K562 (cell line): ENCODE measurements at regions not wholly inside any gene's neighbourhood (a gene's known extent, or its start where the extent isn't known, plus 50 kb on each side); places are given as distances from the start of the nearest gene placed in this dataset.

ENCODE experiments used
- ATAC-seq: fragments of 200-7000 bp; cut with Tn5 transposase; 3 replicates; pipeline ENCODE4 v1.9.1; 2020; ENCODE audit warnings: moderate library complexity
- BruUV-seq: library from RNA; stranded (reverse); fragments of 400-500 nt; replicated peaks from 2 replicates; lab custom pipeline; 2021; lab: Mats Ljungman, UMichigan
- CTCF ChIA-PET: fragments of 300-600 bp; formaldehyde crosslinking; extraction: SDS; loops from one replicate; lab custom pipeline; 2021; ENCODE audit warnings: low intra/inter-chr PET ratio; lab: Yijun Ruan, JAX
- POLR2A ChIA-PET: fragments of 300-600, 350-650 bp; sonication (Branson Sonifier 250); formaldehyde crosslinking; extraction: SDS; loops from one replicate; lab custom pipeline; 2021; ENCODE audit warnings: antibody characterized with exemption, inconsistent platforms; lab: Yijun Ruan, JAX
- DNase-seq, 4 experiments: peaks; one replicate each; pipeline versions ENCODE4 v3.0.0 to v3.0.0-alpha.2; 2011 to 2018; ENCODE audit warnings: low spot score in 3 of 4, mixed read lengths in 3 of 4; ENCODE audit errors: extremely low read depth in 1 of 4
- FAIRE-seq: peaks from 2 replicates; lab custom pipeline; 2011; peaks lifted over from hg19 to GRCh38; lab: Jason Lieb, UNC
- H2AFZ ChIP-seq: 2 replicates; pipeline ENCODE4 v1.6.0; 2011; ENCODE audit warnings: low read depth, low read length, control low read depth, inconsistent platforms
- H3K27ac ChIP-seq: fragments of 200-600 bp; 3 replicates; pipeline ENCODE4 v1.8.0; 2011; ENCODE audit warnings: low read depth, mild to moderate bottlenecking, control low read depth, inconsistent platforms, low read length, moderate library complexity, mixed read lengths; ENCODE audit errors: extremely low read depth
- H3K27me3 ChIP-seq, 2 experiments: fragments of 300-600 bp in 1 of 2; 2 replicates in 1 of 2; 3 replicates in 1 of 2; pipeline versions ENCODE4 v1.6.0 to v1.8.0; 2011; ENCODE audit warnings: inconsistent platforms in 2 of 2, low read length in 2 of 2, mild to moderate bottlenecking in 1 of 2, mixed read lengths in 1 of 2, moderate library complexity in 1 of 2; ENCODE audit not compliant: control insufficient read depth in 2 of 2, insufficient read depth in 2 of 2
- H3K36me3 ChIP-seq: fragments of 300-600 bp; 3 replicates; pipeline ENCODE4 v1.8.0; 2011; ENCODE audit warnings: mild to moderate bottlenecking, low read length, inconsistent platforms; ENCODE audit not compliant: control insufficient read depth, insufficient read depth
- H3K4me1 ChIP-seq, 2 experiments: fragments of 200-600 bp in 1 of 2; replicated peaks in 1 of 2; 2 replicates in 1 of 2; 3 replicates in 1 of 2; pipeline versions ENCODE4 v1.5.1 to v1.8.0; 2011; ENCODE audit warnings: inconsistent platforms in 2 of 2, low read length in 2 of 2, mild to moderate bottlenecking in 1 of 2, mixed read lengths in 1 of 2, moderate library complexity in 1 of 2; ENCODE audit not compliant: control insufficient read depth in 2 of 2, insufficient read depth in 2 of 2
- H3K4me2 ChIP-seq: 2 replicates; pipeline ENCODE4 v1.6.1; 2011; ENCODE audit warnings: low read length, control low read depth, inconsistent platforms, mixed read lengths; ENCODE audit not compliant: insufficient read depth
- H3K4me3 ChIP-seq: fragments of 200-600 bp; sonication (generic), shearing (Covaris generic); 2 replicates; pipeline ENCODE4 v1.5.1; 2016; ENCODE audit warnings: control low read depth, inconsistent platforms
- H3K79me2 ChIP-seq: fragments of 200-600 bp; 3 replicates; pipeline ENCODE4 v1.8.0; 2011; ENCODE audit warnings: low read length, inconsistent platforms; ENCODE audit not compliant: control insufficient read depth, insufficient read depth
- H3K9ac ChIP-seq, 2 experiments: 2 replicates each; pipeline versions ENCODE4 v1.6.0 to v1.6.1; 2011; ENCODE audit warnings: low read depth in 2 of 2, low read length in 2 of 2, control low read depth in 1 of 2, inconsistent platforms in 1 of 2, mild to moderate bottlenecking in 1 of 2, mixed read lengths in 1 of 2; ENCODE audit not compliant: insufficient read depth in 1 of 2
- H3K9me1 ChIP-seq: one replicate; pipeline ENCODE4 v1.6.0; 2011; ENCODE audit warnings: inconsistent platforms, mild to moderate bottlenecking, low read length, moderate library complexity; ENCODE audit not compliant: control insufficient read depth, insufficient read depth
- H3K9me3 ChIP-seq: replicated peaks from 2 replicates; pipeline ENCODE4 v1.5.1; 2011; ENCODE audit warnings: low read depth, low read length, inconsistent platforms; ENCODE audit not compliant: control insufficient read depth, insufficient read depth
- H4K20me1 ChIP-seq: replicated peaks from 2 replicates; pipeline ENCODE4 v1.6.1; 2011; ENCODE audit warnings: low read length, inconsistent platforms, mixed read lengths; ENCODE audit not compliant: control insufficient read depth, insufficient read depth
- FOXK2 ChIP-seq, 2 experiments: fragments of 450-650 bp; IDR thresholded peaks in 1 of 2; conservative IDR thresholded peaks in 1 of 2; 2 replicates each; pipeline ENCODE4 v1.6.1; 2016; ENCODE audit warnings: low read depth in 2 of 2, mild to moderate bottlenecking in 1 of 2
- FOXP1 ChIP-seq: sonication (generic); formaldehyde crosslinking; IDR thresholded peaks from 2 replicates; pipeline ENCODE4 v1.8.0; 2022; ENCODE audit warnings: mild to moderate bottlenecking, missing genetic modification reagents
- YY1 ChIP-seq, 3 experiments: IDR thresholded peaks; 2 replicates each; pipeline ENCODE4 v1.6.1; 2011; ENCODE audit warnings: low read length in 2 of 3, mild to moderate bottlenecking in 2 of 3, moderate library complexity in 2 of 3, borderline replicate concordance in 1 of 3, control low read depth in 1 of 3, low read depth in 1 of 3; ENCODE audit not compliant: insufficient read depth in 3 of 3, insufficient replicate concordance in 2 of 3, control insufficient read depth in 1 of 3, insufficient read length in 1 of 3; ENCODE audit errors: extremely low read depth in 1 of 3
- ZBED1 ChIP-seq: IDR thresholded peaks from 2 replicates; pipeline ENCODE4 v1.6.1; 2014
- WGBS: fragments of 100-300 bp; shearing (Covaris generic); methylation state at CpG from one replicate; pipeline ENCODE4 v1.1.6; 2016; ENCODE audit warnings: low coverage, mixed read lengths; ENCODE audit not compliant: insufficient coverage; ENCODE audit errors: missing lambda C conversion rate; 5-methylcytosine and 5-hydroxymethylcytosine counted together
- in situ Hi-C: fragments of 300-500 bp; cut with MboI; formaldehyde crosslinking; loops from 4 replicates; pipeline ENCODE4 v1.15.0; 2018; ENCODE audit warnings: inconsistent platforms, mixed read lengths
- intact Hi-C: fragments of 100-400 bp; cut with micrococcal nuclease; formaldehyde crosslinking; loops from 2 replicates; pipeline ENCODE4 v1.14.2; 2022
- TF ChIP-seq, protein P1 (sequence below): fragments of 250-450 bp; sonication (Bioruptor Pico); IDR thresholded peaks from 2 replicates; pipeline ENCODE4 v1.5.0; 2020; ENCODE audit warnings: mild to moderate bottlenecking, borderline replicate concordance

DNA sequence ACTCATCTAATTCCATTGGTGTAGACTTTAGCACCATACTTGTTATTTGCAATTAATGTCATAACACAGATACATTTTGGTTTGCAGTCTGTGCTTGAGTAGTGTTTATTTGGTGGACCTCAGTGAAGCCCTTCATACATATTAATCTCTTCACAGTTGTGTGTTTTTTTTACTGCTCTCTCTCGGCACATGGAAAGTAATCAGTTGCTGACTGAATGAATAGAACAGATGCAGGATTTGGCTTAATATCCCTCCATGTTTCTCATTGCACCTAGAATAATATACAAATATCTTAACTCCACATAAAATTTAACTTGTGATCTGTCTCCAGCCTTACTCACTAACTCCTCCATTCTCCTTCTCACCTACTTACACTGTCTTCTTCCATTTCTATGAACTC is 319.1 kb downstream of the DMRT2 start:
- no peaks in the 10 kb centered on the region for H3K27me3 ChIP-seq
- no peaks in the 10 kb centered on the region for H3K9me3 ChIP-seq
- intact Hi-C loops: no loop called here
- no TSS peak for BruUV-seq
- no peak overlapping the region for H3K4me2 ChIP-seq
- CTCF ChIA-PET: no interaction called here
- no peak for DNase-seq
- H3K36me3 ChIP-seq: no peaks in the 10 kb centered on the region
- no peak overlapping the region for H2AFZ ChIP-seq
- no peak for TF ChIP-seq FOXK2 (conservative IDR thresholded peaks at IDR 0.05 in 1 of 2, IDR thresholded peaks at IDR 0.05 in 1 of 2; ENCODE audit: low read depth in 2 of 2)
- TF ChIP-seq FOXP1 (CRISPR knock-in tag): no peak
- TF ChIP-seq, protein P1, sequence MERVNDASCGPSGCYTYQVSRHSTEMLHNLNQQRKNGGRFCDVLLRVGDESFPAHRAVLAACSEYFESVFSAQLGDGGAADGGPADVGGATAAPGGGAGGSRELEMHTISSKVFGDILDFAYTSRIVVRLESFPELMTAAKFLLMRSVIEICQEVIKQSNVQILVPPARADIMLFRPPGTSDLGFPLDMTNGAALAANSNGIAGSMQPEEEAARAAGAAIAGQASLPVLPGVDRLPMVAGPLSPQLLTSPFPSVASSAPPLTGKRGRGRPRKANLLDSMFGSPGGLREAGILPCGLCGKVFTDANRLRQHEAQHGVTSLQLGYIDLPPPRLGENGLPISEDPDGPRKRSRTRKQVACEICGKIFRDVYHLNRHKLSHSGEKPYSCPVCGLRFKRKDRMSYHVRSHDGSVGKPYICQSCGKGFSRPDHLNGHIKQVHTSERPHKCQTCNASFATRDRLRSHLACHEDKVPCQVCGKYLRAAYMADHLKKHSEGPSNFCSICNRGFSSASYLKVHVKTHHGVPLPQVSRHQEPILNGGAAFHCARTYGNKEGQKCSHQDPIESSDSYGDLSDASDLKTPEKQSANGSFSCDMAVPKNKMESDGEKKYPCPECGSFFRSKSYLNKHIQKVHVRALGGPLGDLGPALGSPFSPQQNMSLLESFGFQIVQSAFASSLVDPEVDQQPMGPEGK (CRISPR knock-in tag): no peak
- no peak for TF ChIP-seq ZBED1
- TF ChIP-seq YY1 (IDR thresholded peaks at IDR 0.05; ENCODE audit: borderline replicate concordance in 1 of 3, control insufficient read depth in 1 of 3, extremely low read depth in 1 of 3, insufficient read depth in 3 of 3, insufficient read length in 1 of 3, insufficient replicate concordance in 2 of 3, low read depth in 1 of 3, low read length in 2 of 3): no peak
- TF ChIP-seq, all 486 proteins: peak for 0
- 10% methylated on average over 1 of the region's 1 CpG for WGBS
- no peaks in the 10 kb centered on the region for H3K4me1 ChIP-seq
- H3K27ac ChIP-seq: no peak overlapping the region
- ATAC-seq (no peak), FAIRE-seq (no peak)
- H3K79me2 ChIP-seq: no peaks in the 10 kb centered on the region
- no peak overlapping the region for H3K4me3 ChIP-seq
- H3K9me1 ChIP-seq: no peaks in the 10 kb centered on the region
- H3K9ac ChIP-seq: no peak overlapping the region
- POLR2A ChIA-PET: no interaction called here
- no peaks in the 10 kb centered on the region for H4K20me1 ChIP-seq
- in situ Hi-C loops: no loop called here
